ENCODE measurements at regions not wholly inside any gene's neighbourhood (a gene's known extent, or its start where the extent isn't known, plus 50 kb on each side); places are given as distances from the start of the nearest gene placed in this dataset.

GRCh38 chr7:10476642-10477041 is 497.0 kb upstream of the PHF14 start:
- H3K27ac ChIP-seq (ENCODE audit: low read depth, low read length): no peak overlapping the region
- no peaks in the 10 kb centered on the region for H3K27me3 ChIP-seq (ENCODE audit: insufficient read depth, low read length)
- no peaks in the 10 kb centered on the region for H3K4me1 ChIP-seq (ENCODE audit: control insufficient read depth in 1 of 2, insufficient read depth in 2 of 2, low read length in 2 of 2)
- CTCF ChIA-PET: no interaction called here
- H3K36me3 ChIP-seq (ENCODE audit: control insufficient read depth in 1 of 2, insufficient read depth in 2 of 2, low read length in 2 of 2): no peaks in the 10 kb centered on the region
- no peak overlapping the region for H3K9ac ChIP-seq (ENCODE audit: low read length)
- H2AFZ ChIP-seq (ENCODE audit: low read depth, low read length, poor library complexity, severe bottlenecking): no peak overlapping the region
- H3K4me2 ChIP-seq (ENCODE audit: low read length): no peak overlapping the region
- no peak for DNase-seq (ENCODE audit: low read depth, low spot score)
- POLR2A ChIA-PET: no interaction called here
- no peak overlapping the region for H3K4me3 ChIP-seq (replicated peaks in 1 of 2; ENCODE audit: low read depth in 1 of 2, low read length in 2 of 2)
- no peaks in the 10 kb centered on the region; a peak in 1 of 4 replicates for H3K9me3 ChIP-seq (ENCODE audit: control insufficient read depth in 1 of 2, insufficient read depth in 1 of 2, low read depth in 1 of 2, low read length in 2 of 2)
- no peaks in the 10 kb centered on the region for H3K79me2 ChIP-seq (ENCODE audit: insufficient read depth, low read length)
- no peak for TF ChIP-seq POLR2A (IDR thresholded peaks at IDR 0.05; ENCODE audit: borderline replicate concordance, extremely low read depth, insufficient read depth, insufficient read length)
- no peak for TF ChIP-seq ZFX (IDR thresholded peaks at IDR 0.05)
- no peak for TF ChIP-seq EZH2 (IDR thresholded peaks at IDR 0.05)
- no peak for TF ChIP-seq SP1 (IDR thresholded peaks at IDR 0.05; ENCODE audit: low read depth)
- TF ChIP-seq ATF3 (IDR thresholded peaks at IDR 0.05): no peak
- TF ChIP-seq CTCF (IDR thresholded peaks at IDR 0.05 in 2 of 3, conservative IDR thresholded peaks at IDR 0.05 in 1 of 3; ENCODE audit: borderline replicate concordance in 1 of 3, insufficient read depth in 1 of 3, low read depth in 2 of 3, low read length in 2 of 3): no peak
- no peak for TF ChIP-seq REST (IDR thresholded peaks at IDR 0.05; ENCODE audit: low read depth)
- no peak for TF ChIP-seq ELF1 (IDR thresholded peaks at IDR 0.05; ENCODE audit: borderline replicate concordance, low read depth)
- TF ChIP-seq YY1 (IDR thresholded peaks at IDR 0.05; ENCODE audit: extremely low read depth, insufficient replicate concordance, low read depth, low read length): no peak
- no peak for TF ChIP-seq SIN3A (IDR thresholded peaks at IDR 0.05; ENCODE audit: low read depth)
- ATAC-seq: no peak
- no TSS peak for BruUV-seq (replicated peaks)
- no peaks in the 10 kb centered on the region for H4K20me1 ChIP-seq (ENCODE audit: insufficient read depth)
- RAD21 ChIA-PET (ENCODE audit: low non-redundant PET in 1 of 2, low total read pairs in 2 of 2, uncharacterized antibody in 2 of 2, unreplicated experiment in 2 of 2): no interaction called here
- intact Hi-C loops (cut with micrococcal nuclease): no loop called here
- no peaks in the 10 kb centered on the region for H3K9me2 ChIP-seq (ENCODE audit: insufficient read depth)
